Right lobe of liver (tissue), 4 donors: ENCODE measurements at regions not wholly inside any gene's neighbourhood (a gene's known extent, or its start where the extent isn't known, plus 50 kb on each side); places are given as distances from the start of the nearest gene placed in this dataset.

ENCODE experiments used
- POLR2A ChIP-seq: fragments of 450-650 bp; IDR thresholded peaks from one replicate; pipeline ENCODE4 v1.6.1; 2017; ENCODE audit warnings: antibody characterized with exemption, mild to moderate bottlenecking
- TF ChIP-seq, protein P1 (sequence below), 4 donors: fragments of 200-600 bp in 3 of 4; fragments of 450-650 bp in 1 of 4; IDR thresholded peaks; one replicate each; pipeline versions ENCODE4 v1.5.1 to v1.8.0; 2016 to 2022; ENCODE audit warnings: antibody characterized with exemption in 4 of 4, mild to moderate bottlenecking in 2 of 4
- donor health status: DM: no; HTN: no; CAD: no.
- donor health status: DM: no; HTN: no; CAD: no.
- donor health status: DM: no; HTN: yes; CAD: no.

DNA sequence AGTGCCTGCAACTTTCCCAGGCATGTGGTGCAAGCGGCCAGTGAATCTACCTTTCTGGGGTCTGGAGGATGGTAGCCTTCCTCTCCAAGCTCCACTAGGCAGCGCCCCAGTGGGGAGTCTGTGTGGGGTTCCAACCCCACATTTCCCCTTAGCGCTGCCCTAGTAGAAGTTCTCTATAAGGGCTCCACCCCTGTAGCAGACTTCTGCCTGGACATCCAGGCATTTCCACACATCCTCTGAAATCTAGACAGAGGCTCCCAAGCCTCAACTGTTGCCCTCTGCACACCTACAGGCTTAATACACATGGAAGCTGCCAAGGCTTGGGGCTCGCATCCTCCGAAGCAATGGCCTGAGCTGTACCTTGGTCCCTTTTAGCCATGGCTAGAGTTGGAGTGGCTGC is 321.6 kb downstream of the TFAP2A start:
- TF ChIP-seq, protein P1, sequence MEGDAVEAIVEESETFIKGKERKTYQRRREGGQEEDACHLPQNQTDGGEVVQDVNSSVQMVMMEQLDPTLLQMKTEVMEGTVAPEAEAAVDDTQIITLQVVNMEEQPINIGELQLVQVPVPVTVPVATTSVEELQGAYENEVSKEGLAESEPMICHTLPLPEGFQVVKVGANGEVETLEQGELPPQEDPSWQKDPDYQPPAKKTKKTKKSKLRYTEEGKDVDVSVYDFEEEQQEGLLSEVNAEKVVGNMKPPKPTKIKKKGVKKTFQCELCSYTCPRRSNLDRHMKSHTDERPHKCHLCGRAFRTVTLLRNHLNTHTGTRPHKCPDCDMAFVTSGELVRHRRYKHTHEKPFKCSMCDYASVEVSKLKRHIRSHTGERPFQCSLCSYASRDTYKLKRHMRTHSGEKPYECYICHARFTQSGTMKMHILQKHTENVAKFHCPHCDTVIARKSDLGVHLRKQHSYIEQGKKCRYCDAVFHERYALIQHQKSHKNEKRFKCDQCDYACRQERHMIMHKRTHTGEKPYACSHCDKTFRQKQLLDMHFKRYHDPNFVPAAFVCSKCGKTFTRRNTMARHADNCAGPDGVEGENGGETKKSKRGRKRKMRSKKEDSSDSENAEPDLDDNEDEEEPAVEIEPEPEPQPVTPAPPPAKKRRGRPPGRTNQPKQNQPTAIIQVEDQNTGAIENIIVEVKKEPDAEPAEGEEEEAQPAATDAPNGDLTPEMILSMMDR (IDR thresholded peaks at IDR 0.05): no peak
- TF ChIP-seq POLR2A: no peak
